WI38 (cell line): ENCODE measurements at regions not wholly inside any gene's neighbourhood (a gene's known extent, or its start where the extent isn't known, plus 50 kb on each side); places are given as distances from the start of the nearest gene placed in this dataset.

Experiments
- H3K4me3 ChIP-seq: 2 replicates; pipeline ENCODE4 v1.5.1; 2011; ENCODE audit warnings: low read depth, mild to moderate bottlenecking, control low read depth, low read length
- TF ChIP-seq, protein P1 (sequence below): IDR thresholded peaks from 2 replicates; pipeline ENCODE4 v1.5.1; 2012; ENCODE audit warnings: low read depth, mild to moderate bottlenecking, control low read depth, low read length

DNA sequence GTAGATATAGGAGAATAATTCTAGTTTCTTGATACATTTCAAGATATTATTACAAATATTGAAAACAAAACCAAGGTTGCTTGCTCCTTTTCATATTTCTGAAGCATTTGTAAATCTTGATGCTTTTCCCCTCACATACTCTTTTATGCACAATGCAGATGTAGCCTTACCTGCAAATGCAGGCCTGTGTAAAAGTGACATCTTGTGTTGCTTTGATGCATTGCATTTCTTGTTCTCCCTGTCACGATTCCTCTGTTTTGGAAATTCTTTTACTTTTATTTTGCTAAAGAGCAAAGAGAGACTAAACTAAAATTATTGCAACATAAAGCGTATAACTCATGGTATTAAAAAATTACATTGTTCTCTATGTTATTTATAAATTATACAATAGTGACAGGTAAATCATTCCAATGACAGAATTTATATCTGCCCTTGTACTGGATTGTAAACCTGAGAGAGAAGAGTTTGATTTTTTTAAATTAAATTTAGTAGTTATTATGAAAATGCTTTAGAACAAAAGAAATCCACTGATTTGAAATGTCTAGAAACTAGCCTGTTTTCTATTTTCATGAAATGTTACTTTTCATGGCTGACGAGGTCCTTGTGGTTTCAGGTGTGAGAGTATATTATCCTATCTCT lies 970.0 kb downstream of the MAT2B start:
- TF ChIP-seq, protein P1, sequence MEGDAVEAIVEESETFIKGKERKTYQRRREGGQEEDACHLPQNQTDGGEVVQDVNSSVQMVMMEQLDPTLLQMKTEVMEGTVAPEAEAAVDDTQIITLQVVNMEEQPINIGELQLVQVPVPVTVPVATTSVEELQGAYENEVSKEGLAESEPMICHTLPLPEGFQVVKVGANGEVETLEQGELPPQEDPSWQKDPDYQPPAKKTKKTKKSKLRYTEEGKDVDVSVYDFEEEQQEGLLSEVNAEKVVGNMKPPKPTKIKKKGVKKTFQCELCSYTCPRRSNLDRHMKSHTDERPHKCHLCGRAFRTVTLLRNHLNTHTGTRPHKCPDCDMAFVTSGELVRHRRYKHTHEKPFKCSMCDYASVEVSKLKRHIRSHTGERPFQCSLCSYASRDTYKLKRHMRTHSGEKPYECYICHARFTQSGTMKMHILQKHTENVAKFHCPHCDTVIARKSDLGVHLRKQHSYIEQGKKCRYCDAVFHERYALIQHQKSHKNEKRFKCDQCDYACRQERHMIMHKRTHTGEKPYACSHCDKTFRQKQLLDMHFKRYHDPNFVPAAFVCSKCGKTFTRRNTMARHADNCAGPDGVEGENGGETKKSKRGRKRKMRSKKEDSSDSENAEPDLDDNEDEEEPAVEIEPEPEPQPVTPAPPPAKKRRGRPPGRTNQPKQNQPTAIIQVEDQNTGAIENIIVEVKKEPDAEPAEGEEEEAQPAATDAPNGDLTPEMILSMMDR = no peak
- no peak overlapping the region for H3K4me3 ChIP-seq

DNA sequence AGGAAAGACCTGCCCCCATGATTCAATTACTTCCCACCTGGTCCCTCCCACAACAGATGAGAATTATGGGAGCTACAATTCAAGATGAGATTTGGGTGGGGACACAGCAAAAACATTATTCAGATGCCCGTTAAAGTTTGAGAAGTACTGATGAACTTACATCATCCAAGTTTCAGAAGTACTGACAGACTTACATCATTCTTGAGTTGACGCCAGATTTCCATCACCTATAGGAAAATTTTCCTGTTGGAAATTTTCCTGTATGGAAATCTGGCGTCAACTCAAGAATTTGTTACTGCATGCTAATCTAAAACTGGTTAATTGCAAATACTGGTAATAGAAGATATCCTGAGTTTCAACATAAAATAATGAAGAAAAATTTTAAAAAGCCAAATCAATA lies 975.9 kb downstream of the MAT2B start:
- TF ChIP-seq, protein P1 = no peak

GRCh38 chr5:164482351-164482750 lies 976.9 kb downstream of the MAT2B start:
- no peak overlapping the region for H3K4me3 ChIP-seq
- TF ChIP-seq, protein P1 = no peak

More for the DNA sequence above, 975.9 kb downstream of the MAT2B start:
- H3K4me3 ChIP-seq = no peak overlapping the region

DNA sequence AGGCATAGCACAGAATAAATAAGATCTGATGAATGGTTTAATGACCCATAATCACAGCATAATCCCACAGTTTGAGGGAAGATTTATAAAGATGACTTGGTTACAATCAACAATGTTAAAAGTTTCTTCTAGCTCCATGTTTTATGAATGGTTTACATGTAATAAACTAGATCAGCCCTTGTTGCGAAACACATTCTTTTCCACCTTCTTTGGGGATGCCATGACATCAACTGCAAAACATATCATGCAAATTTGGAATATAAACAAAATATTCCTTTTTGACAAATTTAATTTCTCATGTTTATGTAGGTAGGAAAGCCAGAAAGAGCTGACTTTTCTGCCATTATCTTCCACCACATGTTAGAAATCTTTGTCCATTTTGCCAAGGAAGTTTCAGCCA lies 979.5 kb downstream of the MAT2B start:
- TF ChIP-seq, protein P1 = no peak
- no peak overlapping the region for H3K4me3 ChIP-seq

DNA sequence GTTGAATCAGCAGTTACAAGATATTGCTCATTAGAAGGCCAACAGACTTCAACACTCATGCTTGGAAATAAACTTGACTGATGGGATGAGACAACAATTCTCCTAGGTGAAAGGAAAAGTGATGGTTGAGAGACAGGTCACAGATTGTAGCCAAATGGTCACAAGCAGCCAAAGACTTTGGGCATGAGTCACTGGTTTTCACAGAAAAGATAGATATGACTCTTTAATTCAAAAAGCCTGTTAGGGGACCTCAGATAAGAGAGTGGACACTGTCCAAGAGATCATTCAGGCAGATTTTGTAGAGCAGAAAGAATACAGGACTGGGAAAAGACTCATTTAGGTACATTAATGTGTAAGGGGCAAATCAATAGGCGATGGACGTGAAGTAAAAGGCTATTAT lies 982.5 kb downstream of the MAT2B start:
- H3K4me3 ChIP-seq = no peak overlapping the region
- TF ChIP-seq, protein P1 = no peak

DNA sequence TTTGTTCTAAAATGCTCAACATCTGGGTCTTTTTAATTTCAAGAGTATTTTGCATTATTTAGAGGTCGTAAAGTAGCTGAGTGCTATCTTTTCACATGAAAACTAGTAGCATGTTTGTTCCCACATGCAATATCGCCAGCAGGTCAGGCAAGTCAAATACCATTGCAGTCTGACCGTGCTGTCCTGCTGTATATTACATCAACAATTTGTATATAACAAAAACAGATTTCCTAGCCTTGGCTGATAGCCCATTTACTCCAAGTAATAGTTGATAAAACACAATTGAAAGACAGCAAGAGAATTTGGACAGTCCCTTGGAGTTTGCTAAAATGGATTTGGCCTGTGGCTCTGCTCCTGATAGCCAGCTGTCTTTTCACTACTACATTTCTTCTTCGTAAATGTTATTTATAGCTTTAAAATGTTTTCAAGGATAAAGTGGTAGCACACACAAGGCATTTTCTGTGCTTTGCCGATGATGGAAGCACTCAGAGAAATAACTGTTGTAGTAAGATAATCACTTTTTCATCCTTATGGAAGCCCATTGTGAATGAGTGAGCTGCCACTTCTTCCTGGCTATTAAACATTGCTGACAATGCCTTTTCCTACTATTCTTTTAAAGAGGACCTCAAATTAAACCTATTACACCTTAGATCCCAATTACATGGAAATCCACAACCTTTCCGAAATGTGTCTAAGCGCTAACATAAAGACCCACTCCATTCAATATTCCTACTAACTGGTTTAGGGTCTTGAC lies 992.1 kb downstream of the MAT2B start:
- H3K4me3 ChIP-seq = no peak overlapping the region
- TF ChIP-seq, protein P1 = no peak

DNA sequence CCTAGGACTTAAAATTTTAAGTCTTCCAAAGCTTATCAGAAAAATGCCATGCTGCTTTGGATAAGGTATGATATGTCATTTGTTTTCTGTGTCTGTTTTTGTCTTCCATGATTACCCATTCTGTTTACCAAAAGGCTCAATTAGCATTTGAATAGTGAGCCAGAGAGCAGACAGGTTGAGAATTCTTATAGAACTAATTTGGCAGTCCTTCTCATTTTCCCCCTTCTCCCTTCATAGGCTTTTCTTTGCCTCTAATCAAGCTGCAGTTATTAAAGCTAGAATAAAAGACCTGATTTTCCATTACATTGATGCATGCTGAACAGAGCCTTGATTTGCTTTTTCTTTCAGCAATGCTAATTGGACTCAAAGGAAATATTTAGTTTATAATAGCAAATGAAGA lies 993.0 kb downstream of the MAT2B start:
- TF ChIP-seq, protein P1 = no peak

More for the DNA sequence above, 993.0 kb downstream of the MAT2B start:
- no peak overlapping the region for H3K4me3 ChIP-seq
